ENCODE measurements at regions not wholly inside any gene's neighbourhood (a gene's known extent, or its start where the extent isn't known, plus 50 kb on each side); places are given as distances from the start of the nearest gene placed in this dataset.

- Histone ChIP-seq H3K9me1 (replicated peaks; ENCODE audit: control insufficient read depth, extremely low read depth, insufficient read depth, low read length) (no peaks in the 10 kb centered on the region), H3K4me1 (ENCODE audit: control insufficient read depth, extremely low read depth, insufficient read depth, low read length) (no peaks in the 10 kb centered on the region), H2AFZ (ENCODE audit: low read depth, low read length) (no peak overlapping the region), H3K36me3 (ENCODE audit: control insufficient read depth in 2 of 2, extremely low read depth in 1 of 2, insufficient read depth in 2 of 2, low read length in 2 of 2) (no peaks in the 10 kb centered on the region), H3K9me3 (replicated peaks; ENCODE audit: control insufficient read depth, insufficient read depth, low read length) (no peaks in the 10 kb centered on the region), H3K4me3 (replicated peaks in 1 of 3; ENCODE audit: insufficient read depth in 1 of 3, low read depth in 1 of 3, low read length in 3 of 3) (no peak overlapping the region), H3K27ac (ENCODE audit: insufficient read depth, low read depth, low read length) (no peak overlapping the region), H3K27me3 (ENCODE audit: control insufficient read depth in 2 of 2, insufficient read depth in 2 of 2, low read length in 2 of 2) (no peaks in the 10 kb centered on the region), H3K4me2 (ENCODE audit: insufficient read depth, low read length) (no peak overlapping the region), H3K79me2 (ENCODE audit: control insufficient read depth, insufficient read depth, low read length) (no peaks in the 10 kb centered on the region), H3K9ac (replicated peaks; ENCODE audit: extremely low read depth, insufficient read depth, low read length) (no peak overlapping the region), H4K20me1 (replicated peaks; ENCODE audit: control insufficient read depth, extremely low read depth, insufficient read depth, low read length) (no peaks in the 10 kb centered on the region)
- intact Hi-C loops (cut with micrococcal nuclease) (no loop called here), dilution Hi-C loops (cut with MboI; ENCODE audit: extremely low pct_ligation_motif_present, low sequenced_read_pairs) (no loop called here)
- FAIRE-seq (no peak), DNase-seq (ENCODE audit: low read depth, low spot score) (no peak)
- BruUV-seq (replicated peaks), result no TSS peak
- no peak for TF ChIP-seq POLR2A (IDR thresholded peaks at IDR 0.05; ENCODE audit: low read depth, low read length)
- CTCF ChIA-PET, result interaction anchor here (0.9 to 1.7 kb wide), 2 partner anchors 16 to 147 kb away, joined by 3 to 5 read pairs; no protein-coding TSS in a partner anchor
- POLR2A ChIA-PET, result no interaction called here
Measured at GRCh38 chr22:17318817-17319216, 50.4 kb upstream of the CECR2 start.

- intact Hi-C loops (cut with micrococcal nuclease), result no loop called here
- no peak overlapping the region for H3K27ac ChIP-seq (ENCODE audit: insufficient read depth, low read depth, low read length)
- no peaks in the 10 kb centered on the region for H3K79me2 ChIP-seq (ENCODE audit: control insufficient read depth, insufficient read depth, low read length)
- H3K9me3 ChIP-seq (replicated peaks; ENCODE audit: control insufficient read depth, insufficient read depth, low read length), result no peaks in the 10 kb centered on the region
- no peak for FAIRE-seq
- DNase-seq (ENCODE audit: low read depth, low spot score), result no peak
- H3K4me2 ChIP-seq (ENCODE audit: insufficient read depth, low read length), result no peak overlapping the region
- no peaks in the 10 kb centered on the region for H3K27me3 ChIP-seq (ENCODE audit: control insufficient read depth in 2 of 2, insufficient read depth in 2 of 2, low read length in 2 of 2)
- ChIA-PET POLR2A (no interaction called here), CTCF (no interaction called here)
- no peaks in the 10 kb centered on the region for H3K9me1 ChIP-seq (replicated peaks; ENCODE audit: control insufficient read depth, extremely low read depth, insufficient read depth, low read length)
- H3K4me1 ChIP-seq (ENCODE audit: control insufficient read depth, extremely low read depth, insufficient read depth, low read length), result no peaks in the 10 kb centered on the region
- no peaks in the 10 kb centered on the region for H4K20me1 ChIP-seq (replicated peaks; ENCODE audit: control insufficient read depth, extremely low read depth, insufficient read depth, low read length)
- H3K4me3 ChIP-seq (replicated peaks in 1 of 3; ENCODE audit: insufficient read depth in 1 of 3, low read depth in 1 of 3, low read length in 3 of 3), result no peak overlapping the region
- no peak overlapping the region for H3K9ac ChIP-seq (replicated peaks; ENCODE audit: extremely low read depth, insufficient read depth, low read length)
- dilution Hi-C loops (cut with MboI; ENCODE audit: extremely low pct_ligation_motif_present, low sequenced_read_pairs), result no loop called here
- H3K36me3 ChIP-seq (ENCODE audit: control insufficient read depth in 2 of 2, extremely low read depth in 1 of 2, insufficient read depth in 2 of 2, low read length in 2 of 2), result no peaks in the 10 kb centered on the region
- H2AFZ ChIP-seq (ENCODE audit: low read depth, low read length), result no peak overlapping the region
- TF ChIP-seq POLR2AphosphoS5 (IDR thresholded peaks at IDR 0.05; ENCODE audit: insufficient read depth, low read depth, low read length) (no peak), POLR2A (IDR thresholded peaks at IDR 0.05; ENCODE audit: low read depth, low read length) (no peak), MYC (IDR thresholded peaks at IDR 0.05; ENCODE audit: low read depth, low read length) (no peak), JUN (IDR thresholded peaks at IDR 0.05; ENCODE audit: borderline replicate concordance, insufficient read depth, insufficient read length, low read depth) (no peak), MAX (IDR thresholded peaks at IDR 0.05; ENCODE audit: insufficient read depth, insufficient read length) (no peak), GATA2 (IDR thresholded peaks at IDR 0.05; ENCODE audit: insufficient read depth, insufficient read length, low read depth, low read length) (no peak), CTCF (IDR thresholded peaks at IDR 0.05; ENCODE audit: extremely low read depth in 1 of 2, insufficient read depth in 1 of 2, low read depth in 1 of 2, low read length in 2 of 2) (no peak), FOS (IDR thresholded peaks at IDR 0.05; ENCODE audit: borderline replicate concordance, insufficient read depth, low read length) (no peak), EZH2 (IDR thresholded peaks at IDR 0.05; ENCODE audit: borderline replicate concordance, low read depth, low read length, severe bottlenecking) (no peak)
- BruUV-seq (replicated peaks), result no TSS peak
Measured at GRCh38 chr22:17315310-17315709, 54.0 kb upstream of the CECR2 start.

Data from endothelial cell of umbilical vein (primary cell).